Activated T-cell treated with anti-CD3 and anti-CD28 coated beads, Interleukin-2, amount 50 U/mL, for 24 hours (primary cell): ENCODE measurements at regions not wholly inside any gene's neighbourhood (a gene's known extent, or its start where the extent isn't known, plus 50 kb on each side); places are given as distances from the start of the nearest gene placed in this dataset.
"Not testable (repeated sequence)": the region's sequence is repeated elsewhere in the genome, so short reads cannot be mapped to it uniquely, and the experiment has no call there.

Experiments
- DNase-seq: peaks from one replicate; pipeline ENCODE4 v3.0.0-alpha.2; 2020
- H3K27ac Mint-ChIP-seq: 2 replicates; pipeline ENCODE4 v1.8.0; 2020; ENCODE audit warnings: mild to moderate bottlenecking, mixed read lengths
- H3K27me3 Mint-ChIP-seq: 2 replicates; pipeline ENCODE4 v1.8.0; 2020; ENCODE audit warnings: mixed read lengths
- H3K36me3 Mint-ChIP-seq: 2 replicates; pipeline ENCODE4 v1.8.0; 2020; ENCODE audit warnings: low read depth, mixed read lengths
- H3K4me1 Mint-ChIP-seq: 2 replicates; pipeline ENCODE4 v1.8.0; 2020; ENCODE audit warnings: low read depth, mixed read lengths
- H3K4me3 Mint-ChIP-seq: 2 replicates; pipeline ENCODE4 v1.8.0; 2020; ENCODE audit warnings: mild to moderate bottlenecking, moderate library complexity, mixed read lengths
- H3K9me3 Mint-ChIP-seq: 2 replicates; pipeline ENCODE4 v1.8.0; 2020; ENCODE audit warnings: mixed read lengths

GRCh38 chr13:52921194-52921593 is 72.8 kb upstream of the PCDH8 start:
- no peak overlapping the region for H3K27ac Mint-ChIP-seq

DNA sequence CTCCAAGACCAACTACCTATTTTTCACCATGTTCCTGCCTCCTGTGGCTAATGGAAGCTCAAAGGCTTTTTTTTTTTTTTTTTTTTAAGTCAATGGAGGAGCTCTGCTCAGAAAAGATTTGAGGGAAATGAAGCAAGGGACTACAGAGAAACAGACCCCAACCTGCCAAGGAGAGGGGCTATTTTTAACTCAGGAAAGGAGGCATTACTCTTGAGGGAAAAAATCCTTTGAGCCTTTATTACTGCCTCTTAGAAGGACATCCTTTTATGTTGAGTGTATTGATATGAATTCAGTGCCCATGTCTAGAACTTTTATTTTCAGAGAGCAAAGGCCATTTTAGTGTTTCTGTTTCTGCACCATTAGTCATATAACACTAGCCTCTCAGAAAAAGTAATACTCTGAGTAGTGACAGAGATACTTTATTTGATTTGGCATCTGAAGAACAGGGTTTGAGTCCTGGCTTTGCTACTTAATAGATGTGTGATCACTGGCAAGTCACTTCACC is 68.1 kb upstream of the PCDH8 start:
- Mint-ChIP-seq H3K4me1 (no peaks in the 10 kb centered on the region), H3K27me3 (peaks cover 13% of the 10 kb centered on the region), H3K36me3 (no peaks in the 10 kb centered on the region), H3K27ac (no peak overlapping the region), H3K9me3 (no peaks in the 10 kb centered on the region), H3K4me3 (no peak overlapping the region)
- DNase-seq: no peak

More at GRCh38 chr13:52921194-52921593, 72.8 kb upstream of the PCDH8 start:
- no peak overlapping the region for H3K4me3 Mint-ChIP-seq
- DNase-seq: no peak
- H3K36me3 Mint-ChIP-seq: no peaks in the 10 kb centered on the region
- H3K9me3 Mint-ChIP-seq: no peaks in the 10 kb centered on the region
- peaks cover 7% of the 10 kb centered on the region for H3K27me3 Mint-ChIP-seq
- H3K4me1 Mint-ChIP-seq: no peaks in the 10 kb centered on the region

DNA sequence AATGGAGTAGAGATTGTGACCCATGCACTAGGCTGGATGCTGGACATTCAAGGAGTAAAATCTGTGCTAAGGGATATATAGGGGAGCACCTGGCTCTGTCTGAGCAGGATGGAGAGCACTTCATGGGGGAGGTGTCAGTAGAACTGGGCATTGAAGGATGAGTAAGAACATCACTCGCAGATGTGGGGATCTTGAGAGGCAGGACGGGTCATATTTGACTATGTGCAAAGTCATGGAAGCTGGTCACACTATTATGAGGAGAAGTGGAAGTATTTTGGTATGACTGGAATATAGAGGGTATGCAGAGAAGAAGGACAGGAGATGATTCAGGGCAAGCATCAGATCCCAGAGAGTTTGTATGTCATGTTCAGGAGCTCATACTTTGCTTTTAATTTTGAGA is 62.9 kb upstream of the PCDH8 start:
- no peak for DNase-seq
- H3K27me3 Mint-ChIP-seq: peaks cover 21% of the 10 kb centered on the region
- H3K9me3 Mint-ChIP-seq: no peaks in the 10 kb centered on the region
- no peaks in the 10 kb centered on the region for H3K36me3 Mint-ChIP-seq
- H3K4me3 Mint-ChIP-seq: no peak overlapping the region
- no peaks in the 10 kb centered on the region for H3K4me1 Mint-ChIP-seq
- no peak overlapping the region for H3K27ac Mint-ChIP-seq

DNA sequence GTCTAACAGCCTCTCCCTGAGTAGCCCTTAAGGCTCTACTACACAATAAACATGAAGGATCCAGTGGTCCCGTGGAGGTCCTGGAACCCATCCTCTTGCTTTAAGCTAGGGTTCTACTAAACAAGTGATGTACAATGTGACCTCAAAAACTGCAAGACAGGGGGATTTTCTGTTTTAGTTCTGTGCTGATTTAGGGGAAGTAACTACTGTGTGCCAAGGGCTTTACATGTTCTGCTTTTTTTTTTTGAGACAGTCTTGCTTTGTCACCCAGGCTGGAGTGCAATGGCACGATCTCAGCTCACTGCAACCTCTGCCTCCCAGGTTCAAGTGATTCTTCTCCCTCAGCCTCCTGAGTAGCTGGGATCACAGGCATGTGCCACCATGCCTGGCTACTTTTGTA is 61.9 kb upstream of the PCDH8 start:
- DNase-seq, H3K9me3 Mint-ChIP-seq: not testable (repeated sequence)

GRCh38 chr13:52906122-52906903 is 57.9 kb upstream of the PCDH8 start:
- Mint-ChIP-seq H3K36me3 (no peaks in the 10 kb centered on the region), H3K9me3 (no peaks in the 10 kb centered on the region), H3K4me1 (no peaks in the 10 kb centered on the region), H3K4me3 (no peak overlapping the region), H3K27me3 (peaks cover 36% of the 10 kb centered on the region), H3K27ac (no peak overlapping the region)
- no peak for DNase-seq

More for the DNA sequence above, 61.9 kb upstream of the PCDH8 start:
- H3K36me3 Mint-ChIP-seq, H3K27ac Mint-ChIP-seq, H3K4me1 Mint-ChIP-seq, H3K4me3 Mint-ChIP-seq: not testable (repeated sequence)
- H3K27me3 Mint-ChIP-seq: peaks cover 31% of the 10 kb centered on the region

GRCh38 chr13:52905701-52906100 is 57.3 kb upstream of the PCDH8 start:
- H3K9me3 Mint-ChIP-seq: no peaks in the 10 kb centered on the region
- no peaks in the 10 kb centered on the region for H3K4me1 Mint-ChIP-seq
- no peak overlapping the region for H3K4me3 Mint-ChIP-seq
- DNase-seq: no peak
- no peaks in the 10 kb centered on the region for H3K36me3 Mint-ChIP-seq
- H3K27ac Mint-ChIP-seq: no peak overlapping the region
- H3K27me3 Mint-ChIP-seq: peaks cover 36% of the 10 kb centered on the region

DNA sequence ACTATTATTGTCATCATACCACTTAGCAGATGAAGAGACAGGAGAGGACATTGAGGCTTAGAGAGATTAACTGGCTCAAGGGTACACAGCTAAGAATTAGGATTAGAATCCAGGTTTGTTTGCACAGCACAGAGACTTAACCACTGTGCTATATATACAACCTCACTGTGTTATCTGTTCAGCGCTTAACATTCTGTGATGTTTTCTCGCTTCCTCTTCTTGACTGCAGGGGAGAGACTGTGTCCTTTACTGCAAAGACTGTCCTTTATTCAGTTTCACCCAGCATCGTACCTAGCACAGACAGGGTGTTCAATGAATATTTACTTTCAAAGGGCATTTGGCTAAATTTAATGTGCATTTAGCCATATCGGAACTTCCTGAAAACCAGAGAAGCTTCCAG is 54.9 kb upstream of the PCDH8 start:
- Mint-ChIP-seq H3K4me3 (no peak overlapping the region), H3K27ac (no peak overlapping the region), H3K27me3 (peaks cover 33% of the 10 kb centered on the region), H3K4me1 (no peaks in the 10 kb centered on the region), H3K9me3 (no peaks in the 10 kb centered on the region), H3K36me3 (no peaks in the 10 kb centered on the region)
- DNase-seq: no peak

DNA sequence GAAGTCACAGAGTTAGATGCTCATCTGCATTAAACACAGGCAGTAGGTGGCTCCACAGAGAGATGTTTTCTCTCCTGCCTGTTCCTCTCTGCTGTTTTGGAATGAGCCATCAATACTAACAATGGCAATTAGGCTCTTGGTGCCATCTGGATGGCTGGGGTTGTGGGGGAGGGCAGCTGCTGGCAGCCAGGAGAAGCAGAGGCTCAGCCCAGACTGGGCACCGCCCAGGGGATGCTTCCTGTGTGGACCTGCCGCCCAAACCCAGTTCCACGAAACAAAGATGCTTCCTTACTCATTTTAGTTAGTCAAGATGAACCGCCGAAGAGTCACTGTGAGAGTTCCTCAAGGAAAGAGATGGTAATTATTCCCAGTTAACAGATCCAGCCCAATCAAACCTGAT is 50.8 kb upstream of the PCDH8 start:
- Mint-ChIP-seq H3K36me3 (no peaks in the 10 kb centered on the region), H3K9me3 (no peaks in the 10 kb centered on the region), H3K4me3 (no peak overlapping the region), H3K4me1 (no peaks in the 10 kb centered on the region), H3K27ac (no peak overlapping the region), H3K27me3 (peaks cover 2% of the 10 kb centered on the region)
- DNase-seq: no peak
